Psoas muscle (tissue), 7 donors: ENCODE measurements at regions not wholly inside any gene's neighbourhood (a gene's known extent, or its start where the extent isn't known, plus 50 kb on each side); places are given as distances from the start of the nearest gene placed in this dataset.

Source experiments
- ATAC-seq, 4 donors: fragments of 200-7000 bp; cut with Tn5 transposase; one replicate each; pipeline ENCODE4 v1.9.1; 2020; ENCODE audit warnings: moderate library complexity in 3 of 4, mild to moderate bottlenecking in 2 of 4
- DNase-seq, 2 donors: peaks; one replicate each; pipeline ENCODE4 v3.0.0-alpha.2; 2020
- H3K27ac ChIP-seq: fragments of 200-600 bp; one replicate; pipeline ENCODE4 v1.8.0; 2022
- H3K27me3 ChIP-seq, 3 donors: fragments of 200-600 bp in 1 of 3; one replicate each; pipeline versions ENCODE4 v1.6.1 to v1.8.0; 2013 to 2022; ENCODE audit warnings: low read length in 2 of 3, mild to moderate bottlenecking in 2 of 3, moderate library complexity in 1 of 3; ENCODE audit not compliant: insufficient read depth in 3 of 3
- H3K36me3 ChIP-seq, 2 donors: fragments of 200-600 bp in 1 of 2; one replicate each; pipeline versions ENCODE4 v1.6.1 to v1.8.0; 2013 to 2022; ENCODE audit warnings: low read depth in 1 of 2, mild to moderate bottlenecking in 1 of 2, moderate library complexity in 1 of 2; ENCODE audit not compliant: insufficient read depth in 1 of 2
- H3K4me1 ChIP-seq: fragments of 200-600 bp; one replicate; pipeline ENCODE4 v1.8.0; 2022
- H3K4me3 ChIP-seq: fragments of 200-600 bp; one replicate; pipeline ENCODE4 v1.8.0; 2022; ENCODE audit warnings: mild to moderate bottlenecking
- H3K9me3 ChIP-seq: fragments of 200-600 bp; one replicate; pipeline ENCODE4 v1.8.0; 2022
- WGBS, 3 donors: extraction: QIAGEN DNeasy Blood & Tissue Kit; methylation state at CpG; one replicate each; pipeline versions ENCODE4 v1.1.6 to v1.1.7; 2013; 5-methylcytosine and 5-hydroxymethylcytosine counted together
- intact Hi-C, 2 donors: fragments of 100-400 bp; cut with DNase I; formaldehyde crosslinking; loops; one replicate each; pipeline versions ENCODE4 v1.11.0 to v1.14.2; 2022
- TF ChIP-seq, protein P1 (sequence below): fragments of 200-600 bp; IDR thresholded peaks from one replicate; pipeline ENCODE4 v1.8.0; 2022; ENCODE audit warnings: antibody characterized with exemption
- donor health status: healthy with polysubstance abuse.
- donor health status: DM: no; HTN: no; CAD: no; lungs with moderate emphysema.
- donor health status: Bipolar disorder and iron deficiency.
- donor health status: healthy.
- donor health status: DM: yes; HTN: yes; CAD: no.
- donor health status: DM: no; HTN: no; CAD: no.
- donor health status: DM: yes; HTN: yes; CAD: no.

DNA sequence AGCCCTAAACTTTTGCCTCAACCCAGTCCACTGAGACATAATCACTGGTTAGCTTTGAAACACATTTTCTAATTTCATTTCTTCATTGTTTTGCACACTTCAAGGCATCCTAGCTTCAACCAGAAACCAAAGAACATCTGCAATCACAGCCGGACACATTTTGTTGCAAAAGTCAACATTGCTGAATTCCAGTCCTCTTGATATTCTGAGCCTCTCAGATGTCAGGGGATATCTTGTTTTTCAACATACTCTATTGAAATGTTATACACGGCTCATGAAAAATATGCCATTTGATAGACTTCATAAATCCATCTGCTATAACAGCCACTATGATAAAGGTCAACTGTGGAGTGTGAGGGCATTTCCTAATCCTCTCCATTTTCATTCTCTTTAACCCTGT is 241.6 kb upstream of the PUDP start:
- Histone ChIP-seq H3K27me3 (peaks cover 0 to 5% (median 0%) of the 10 kb centered on the region in 3 donors), H3K4me1 (no peaks in the 10 kb centered on the region), H3K9me3 (no peaks in the 10 kb centered on the region), H3K4me3 (no peak overlapping the region), H3K27ac (no peak overlapping the region), H3K36me3 (no peaks in the 10 kb centered on the region)
- intact Hi-C loops: no loop called here
- TF ChIP-seq, protein P1, sequence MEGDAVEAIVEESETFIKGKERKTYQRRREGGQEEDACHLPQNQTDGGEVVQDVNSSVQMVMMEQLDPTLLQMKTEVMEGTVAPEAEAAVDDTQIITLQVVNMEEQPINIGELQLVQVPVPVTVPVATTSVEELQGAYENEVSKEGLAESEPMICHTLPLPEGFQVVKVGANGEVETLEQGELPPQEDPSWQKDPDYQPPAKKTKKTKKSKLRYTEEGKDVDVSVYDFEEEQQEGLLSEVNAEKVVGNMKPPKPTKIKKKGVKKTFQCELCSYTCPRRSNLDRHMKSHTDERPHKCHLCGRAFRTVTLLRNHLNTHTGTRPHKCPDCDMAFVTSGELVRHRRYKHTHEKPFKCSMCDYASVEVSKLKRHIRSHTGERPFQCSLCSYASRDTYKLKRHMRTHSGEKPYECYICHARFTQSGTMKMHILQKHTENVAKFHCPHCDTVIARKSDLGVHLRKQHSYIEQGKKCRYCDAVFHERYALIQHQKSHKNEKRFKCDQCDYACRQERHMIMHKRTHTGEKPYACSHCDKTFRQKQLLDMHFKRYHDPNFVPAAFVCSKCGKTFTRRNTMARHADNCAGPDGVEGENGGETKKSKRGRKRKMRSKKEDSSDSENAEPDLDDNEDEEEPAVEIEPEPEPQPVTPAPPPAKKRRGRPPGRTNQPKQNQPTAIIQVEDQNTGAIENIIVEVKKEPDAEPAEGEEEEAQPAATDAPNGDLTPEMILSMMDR: no peak
- ATAC-seq (no peak), DNase-seq (no peak)
- 40 to 48% (median 41%) methylated on average over 2 of the region's 2 CpGs for WGBS, 3 donors

DNA sequence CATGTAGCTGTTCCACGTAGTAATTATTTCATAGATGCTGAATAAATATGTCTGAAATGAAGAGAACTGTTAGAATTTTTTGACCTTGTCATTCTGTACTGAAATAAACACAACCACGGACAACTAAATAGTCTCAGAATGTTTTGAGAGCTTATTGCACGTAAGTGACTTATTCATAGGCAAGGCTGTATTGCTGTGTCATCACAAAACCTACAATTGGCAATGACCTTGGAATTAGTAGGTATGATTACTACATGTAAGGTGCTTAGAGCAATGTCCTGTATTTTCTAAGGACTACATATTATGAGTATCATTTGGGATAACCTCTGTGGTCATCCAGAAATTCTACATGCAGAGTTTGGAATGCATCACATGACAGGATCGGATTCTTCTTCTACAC is 237.2 kb upstream of the PUDP start:
- Histone ChIP-seq H3K36me3 (no peaks in the 10 kb centered on the region), H3K9me3 (no peaks in the 10 kb centered on the region), H3K27ac (no peak overlapping the region), H3K4me1 (no peaks in the 10 kb centered on the region), H3K4me3 (no peak overlapping the region), H3K27me3 (peaks cover 0 to 5% (median 0%) of the 10 kb centered on the region in 3 donors)
- ATAC-seq (no peak), DNase-seq (no peak)
- TF ChIP-seq, protein P1: no peak
- intact Hi-C loops: no loop called here
- WGBS, 3 donors: 75 to 78% (median 77%) methylated on average over 4 of the region's 4 CpGs

DNA sequence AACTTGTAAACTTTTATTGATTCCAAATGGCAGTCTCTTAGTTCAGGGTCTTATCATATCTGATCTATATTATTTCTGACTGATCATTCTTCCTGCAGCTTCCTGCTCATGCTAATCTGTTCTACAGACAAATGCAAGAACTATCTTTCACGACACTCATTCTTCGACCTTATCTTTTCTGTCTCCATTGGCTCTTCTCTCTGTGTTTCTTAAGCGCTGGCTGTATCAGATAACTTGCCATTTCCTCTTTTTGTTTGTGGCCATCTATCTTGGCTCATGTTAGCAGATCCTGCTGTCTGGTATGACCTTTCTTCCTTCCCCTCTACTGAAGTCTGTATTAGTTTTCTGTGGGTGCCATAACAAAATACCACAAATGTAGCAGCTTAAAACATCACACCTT is 230.5 kb upstream of the PUDP start:
- Histone ChIP-seq H3K4me1 (no peaks in the 10 kb centered on the region), H3K27ac (no peak overlapping the region), H3K36me3 (no peaks in the 10 kb centered on the region), H3K9me3 (no peaks in the 10 kb centered on the region), H3K27me3 (no peaks in the 10 kb centered on the region), H3K4me3 (no peak overlapping the region)
- 84 to 87% (median 86%) methylated on average over 3 of the region's 3 CpGs for WGBS, 3 donors
- TF ChIP-seq, protein P1: no peak
- ATAC-seq: no peak
- DNase-seq: no peak
- intact Hi-C loops: no loop called here

DNA sequence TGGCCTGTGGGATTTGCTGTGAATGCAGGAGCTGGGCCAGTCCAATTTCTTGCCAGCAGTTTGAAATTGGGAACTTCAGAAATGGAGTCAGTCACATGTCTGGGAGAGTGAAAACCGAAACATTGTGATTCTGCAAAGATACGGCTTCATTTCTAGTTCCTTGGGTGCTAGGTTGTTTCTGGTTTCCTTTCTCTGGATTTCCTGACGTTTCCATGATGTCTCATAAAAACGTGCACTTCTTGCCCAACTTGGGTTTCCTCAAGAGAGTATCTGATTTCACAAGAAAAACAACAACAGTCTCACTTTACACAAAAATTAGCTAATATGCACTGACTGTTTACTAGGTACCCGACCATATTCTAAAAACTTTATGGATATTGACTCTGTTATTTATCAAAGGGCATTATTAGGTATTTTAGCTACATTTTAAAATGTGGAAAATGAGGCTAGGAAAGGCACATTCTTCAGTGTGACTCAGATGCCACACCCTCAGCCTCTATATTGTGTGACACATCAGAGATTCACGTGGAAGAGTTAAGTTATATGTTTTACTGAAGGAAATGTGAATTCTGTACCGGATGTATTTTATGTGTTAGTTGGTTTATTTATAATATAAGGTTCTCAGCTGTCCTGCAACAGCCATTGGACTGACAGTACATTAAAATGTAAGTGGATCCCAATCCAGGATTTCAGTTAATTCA is 225.0 kb upstream of the PUDP start:
- ATAC-seq (no peak), DNase-seq (no peak)
- Histone ChIP-seq H3K27me3 (no peaks in the 10 kb centered on the region), H3K27ac (no peak overlapping the region), H3K4me3 (no peak overlapping the region), H3K9me3 (peaks cover 11% of the 10 kb centered on the region), H3K36me3 (no peaks in the 10 kb centered on the region), H3K4me1 (no peaks in the 10 kb centered on the region)
- 37 to 46% (median 38%) methylated on average over 7 of the region's 7 CpGs for WGBS, 3 donors
- intact Hi-C loops: no loop called here
- TF ChIP-seq, protein P1: no peak

DNA sequence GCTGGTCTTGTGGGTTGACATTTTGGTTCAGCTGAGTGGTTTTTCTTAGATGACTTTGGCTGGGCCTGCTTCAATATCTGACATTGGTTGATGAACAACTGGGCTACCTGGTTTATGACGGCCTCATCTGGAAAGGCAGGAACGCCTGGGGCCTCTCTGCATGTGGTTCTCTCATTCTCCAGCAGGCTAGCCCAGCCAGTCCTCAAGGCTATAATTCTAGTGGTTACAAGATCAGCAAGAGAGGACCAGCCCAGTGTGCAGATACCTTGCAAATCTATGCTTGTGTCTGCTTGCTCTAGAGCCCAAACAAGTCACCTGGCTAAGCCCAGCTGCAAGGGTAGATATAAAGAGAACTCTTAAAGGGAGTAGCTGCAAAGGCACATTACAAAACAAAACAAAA is 214.2 kb upstream of the PUDP start:
- no peaks in the 10 kb centered on the region for H3K9me3 ChIP-seq
- intact Hi-C loops: no loop called here
- 92 to 100% (median 93%) methylated on average over 2 of the region's 2 CpGs for WGBS, 3 donors
- no peaks in the 10 kb centered on the region for H3K27me3 ChIP-seq
- no peaks in the 10 kb centered on the region for H3K4me1 ChIP-seq
- H3K36me3 ChIP-seq: no peaks in the 10 kb centered on the region
- TF ChIP-seq, protein P1: no peak
- H3K27ac ChIP-seq: no peak overlapping the region
- no peak overlapping the region for H3K4me3 ChIP-seq
- no peak for DNase-seq
- no peak for ATAC-seq
